GM23338 (cell line): ENCODE measurements at regions not wholly inside any gene's neighbourhood (a gene's known extent, or its start where the extent isn't known, plus 50 kb on each side); places are given as distances from the start of the nearest gene placed in this dataset.

Source experiments
- CTCF ChIP-seq, 2 experiments: fragments of 200-600 bp in 1 of 2; sonication (generic) in 1 of 2; conservative IDR thresholded peaks; 2 replicates each; pipeline versions ENCODE4 v1.5.1 to v1.6.1; 2016 to 2017; ENCODE audit warnings: antibody characterized with exemption in 2 of 2, low read depth in 2 of 2, mild to moderate bottlenecking in 2 of 2, moderate library complexity in 1 of 2
- EZH2 ChIP-seq: fragments of 200-600 bp; sonication (generic); IDR thresholded peaks from one replicate; pipeline ENCODE4 v1.8.0; 2017; ENCODE audit warnings: antibody characterized with exemption, mild to moderate bottlenecking, low read depth; ENCODE audit not compliant: unreplicated experiment
- EZH2phosphoT487 ChIP-seq: fragments of 200-600 bp; sonication (generic); IDR thresholded peaks from one replicate; pipeline ENCODE4 v1.8.1; 2018; ENCODE audit warnings: antibody characterized with exemption; ENCODE audit not compliant: unreplicated experiment
- POLR2AphosphoS5 ChIP-seq: IDR thresholded peaks from 2 replicates; pipeline ENCODE4 v1.6.1; 2016; ENCODE audit warnings: antibody characterized with exemption, low read depth
- REST ChIP-seq: IDR thresholded peaks from one replicate; pipeline ENCODE4 v1.6.1; 2018; ENCODE audit warnings: antibody characterized with exemption; ENCODE audit not compliant: unreplicated experiment

GRCh38 chr20:51937779-51938178, 135.5 kb upstream of the SALL4 start:
- TF ChIP-seq POLR2AphosphoS5 (no peak), EZH2 (no peak), CTCF (conservative IDR thresholded peaks at IDR 0.05; ENCODE audit: low read depth in 2 of 2) (no peak), EZH2phosphoT487 (no peak), REST (no peak)
